ENCODE measurements at regions not wholly inside any gene's neighbourhood (a gene's known extent, or its start where the extent isn't known, plus 50 kb on each side); places are given as distances from the start of the nearest gene placed in this dataset.

GRCh38 chr7:85702348-85702747 lies 515.5 kb upstream of the SEMA3D start:
- Histone ChIP-seq H3K36me3 (ENCODE audit: insufficient read depth, low read length) (no peaks in the 10 kb centered on the region), H3K4me3 (ENCODE audit: low read length) (no peak overlapping the region), H3K27ac (ENCODE audit: low read depth in 1 of 2, low read length in 2 of 2) (no peak overlapping the region), H3K4me1 (ENCODE audit: insufficient read depth, low read length) (no peaks in the 10 kb centered on the region), H3K9me3 (ENCODE audit: control insufficient read depth in 1 of 2, insufficient read depth in 1 of 2, low read length in 2 of 2) (peaks cover 0 to 4% of the 10 kb centered on the region in 2 experiments), H3K27me3 (ENCODE audit: control insufficient read depth in 1 of 2, insufficient read depth in 2 of 2, low read length in 2 of 2) (no peaks in the 10 kb centered on the region)
- no peak overlapping the region for H3K4me3 Mint-ChIP-seq
- no peaks in the 10 kb centered on the region for H3K27me3 Mint-ChIP-seq
- no peak for DNase-seq
- intact Hi-C loops (cut with DNase I, micrococcal nuclease), result no loop called here
- ATAC-seq (ENCODE audit: poor library complexity), result no peak
- no peak for TF ChIP-seq CTCF (IDR thresholded peaks at IDR 0.05)
- H3K27ac Mint-ChIP-seq, result no peak overlapping the region
- H3K4me1 Mint-ChIP-seq (ENCODE audit: low read depth), result no peaks in the 10 kb centered on the region
- peaks cover 2% of the 10 kb centered on the region for H3K9me3 Mint-ChIP-seq
- POLR2A ChIA-PET, result no interaction called here
- H3K36me3 Mint-ChIP-seq (ENCODE audit: low read depth), result no peaks in the 10 kb centered on the region
- CTCF ChIA-PET, result no interaction called here

DNA sequence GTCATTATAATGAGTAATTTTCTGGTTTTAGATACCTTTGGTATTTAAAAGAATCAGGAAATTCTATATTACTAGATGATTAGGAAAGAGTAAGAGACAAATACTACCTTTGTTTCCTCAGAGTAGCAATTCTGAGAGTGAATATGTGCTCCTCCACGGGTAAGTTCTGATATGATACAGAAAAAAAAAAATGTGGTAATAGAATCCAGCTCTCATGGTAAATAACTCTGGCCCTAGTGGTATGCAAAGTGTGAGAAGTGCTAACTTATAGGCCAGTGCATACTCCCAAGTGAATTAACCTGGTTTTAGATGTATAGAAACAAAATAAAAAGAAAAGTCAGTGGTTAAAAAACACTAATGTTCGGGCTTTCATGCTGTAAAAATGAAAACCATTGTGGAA lies 512.6 kb upstream of the SEMA3D start:
- Mint-ChIP-seq H3K36me3 (ENCODE audit: low read depth) (no peaks in the 10 kb centered on the region), H3K27ac (no peak overlapping the region), H3K4me1 (ENCODE audit: low read depth) (no peaks in the 10 kb centered on the region), H3K27me3 (no peaks in the 10 kb centered on the region), H3K4me3 (no peak overlapping the region), H3K9me3 (no peaks in the 10 kb centered on the region)
- ATAC-seq (ENCODE audit: poor library complexity), result no peak
- intact Hi-C loops (cut with DNase I, micrococcal nuclease), result no loop called here
- H3K36me3 ChIP-seq (ENCODE audit: insufficient read depth, low read length), result no peaks in the 10 kb centered on the region
- no peaks in the 10 kb centered on the region for H3K9me3 ChIP-seq (ENCODE audit: control insufficient read depth in 1 of 2, insufficient read depth in 1 of 2, low read length in 2 of 2)
- TF ChIP-seq CTCF (IDR thresholded peaks at IDR 0.05), result no peak
- ChIA-PET POLR2A (no interaction called here), CTCF (no interaction called here)
- H3K27ac ChIP-seq (ENCODE audit: low read depth in 1 of 2, low read length in 2 of 2), result no peak overlapping the region
- no peaks in the 10 kb centered on the region for H3K27me3 ChIP-seq (ENCODE audit: control insufficient read depth in 1 of 2, insufficient read depth in 2 of 2, low read length in 2 of 2)
- H3K4me1 ChIP-seq (ENCODE audit: insufficient read depth, low read length), result no peaks in the 10 kb centered on the region
- H3K4me3 ChIP-seq (ENCODE audit: low read length), result no peak overlapping the region
- DNase-seq, result no peak

- H3K27me3 ChIP-seq (ENCODE audit: control insufficient read depth in 1 of 2, insufficient read depth in 2 of 2, low read length in 2 of 2), result no peaks in the 10 kb centered on the region
- Mint-ChIP-seq H3K27me3 (no peaks in the 10 kb centered on the region), H3K36me3 (ENCODE audit: low read depth) (no peaks in the 10 kb centered on the region), H3K4me3 (no peak overlapping the region), H3K9me3 (no peaks in the 10 kb centered on the region), H3K4me1 (ENCODE audit: low read depth) (no peaks in the 10 kb centered on the region), H3K27ac (no peak overlapping the region)
- no peak for TF ChIP-seq CTCF (IDR thresholded peaks at IDR 0.05)
- H3K9me3 ChIP-seq (ENCODE audit: control insufficient read depth in 1 of 2, insufficient read depth in 1 of 2, low read length in 2 of 2), result no peaks in the 10 kb centered on the region
- CTCF ChIA-PET, result interaction anchor here (1.2 kb wide), 1 partner anchor 10 kb away, joined by 3 read pairs; no protein-coding TSS in a partner anchor
- intact Hi-C loops (cut with DNase I, micrococcal nuclease), result no loop called here
- DNase-seq (no peak), ATAC-seq (ENCODE audit: poor library complexity) (no peak)
- H3K4me3 ChIP-seq (ENCODE audit: low read length), result no peak overlapping the region
- no peaks in the 10 kb centered on the region for H3K4me1 ChIP-seq (ENCODE audit: insufficient read depth, low read length)
- POLR2A ChIA-PET, result no interaction called here
- H3K27ac ChIP-seq (ENCODE audit: low read depth in 1 of 2, low read length in 2 of 2), result no peak overlapping the region
- H3K36me3 ChIP-seq (ENCODE audit: insufficient read depth, low read length), result no peaks in the 10 kb centered on the region
Observed at GRCh38 chr7:85695533-85695932, 508.7 kb upstream of the SEMA3D start.

Data from CD4-positive, alpha-beta T cell (primary cell).